NCI-H446 treated with DMSO at 0.1 percent for 48 hours (cell line): ENCODE measurements at regions not wholly inside any gene's neighbourhood (a gene's known extent, or its start where the extent isn't known, plus 50 kb on each side); places are given as distances from the start of the nearest gene placed in this dataset.

ENCODE experiments used
- DNase-seq: peaks from one replicate; lab custom pipeline; 2025; lab: John Stamatoyannopoulos, UW

- no peak for DNase-seq
Observed at GRCh38 chr2:16002144-16002543, 61.8 kb downstream of the MYCN start.

GRCh38 chr2:16000642-16001041, 60.3 kb downstream of the MYCN start:
- DNase-seq: no peak

- no peak for DNase-seq
Observed at GRCh38 chr2:15999596-16000469, 59.5 kb downstream of the MYCN start.

- no peak for DNase-seq
Observed at GRCh38 chr2:15997728-15998280, 57.5 kb downstream of the MYCN start.

GRCh38 chr2:15996536-15997423, 56.4 kb downstream of the MYCN start:
- no peak for DNase-seq
